Fibroblast of lung (primary cell): ENCODE measurements at regions not wholly inside any gene's neighbourhood (a gene's known extent, or its start where the extent isn't known, plus 50 kb on each side); places are given as distances from the start of the nearest gene placed in this dataset.

Experiments
- DNase-seq, 2 donors: peaks; one replicate each; pipeline versions ENCODE4 v3.0.0 to v3.0.0-alpha.2; 2010; ENCODE audit warnings: low read depth in 2 of 2
- H2AFZ ChIP-seq: 2 replicates; pipeline ENCODE4 v1.5.1; 2012; ENCODE audit warnings: low read length, control low read depth, inconsistent platforms
- H3K27ac ChIP-seq: 2 replicates; pipeline ENCODE4 v1.5.1; 2011; ENCODE audit warnings: low read length, control low read depth; ENCODE audit not compliant: insufficient read depth
- H3K27me3 ChIP-seq: 2 replicates; pipeline ENCODE4 v1.5.1; 2011; ENCODE audit warnings: mild to moderate bottlenecking, low read length; ENCODE audit not compliant: control insufficient read depth, insufficient read depth
- H3K36me3 ChIP-seq: 2 replicates; pipeline ENCODE4 v1.5.1; 2011; ENCODE audit warnings: low read length; ENCODE audit not compliant: control insufficient read depth, insufficient read depth
- H3K4me1 ChIP-seq: 2 replicates; pipeline ENCODE4 v1.5.1; 2011; ENCODE audit warnings: low read length; ENCODE audit not compliant: control insufficient read depth, insufficient read depth; ENCODE audit errors: extremely low read depth
- H3K4me2 ChIP-seq: 2 replicates; pipeline ENCODE4 v1.5.1; 2011; ENCODE audit warnings: low read length, control low read depth; ENCODE audit not compliant: insufficient read depth; ENCODE audit errors: extremely low read depth
- H3K4me3 ChIP-seq, 4 experiments: fragments of 200-600 bp in 1 of 4; sonication (generic) in 1 of 4; replicated peaks in 1 of 4; 2 replicates each; pipeline ENCODE4 v1.5.1; 2011 to 2016; ENCODE audit warnings: low read length in 4 of 4, low read depth in 3 of 4, mild to moderate bottlenecking in 3 of 4, control low read depth in 2 of 4, inconsistent platforms in 1 of 4, mixed read lengths in 1 of 4; ENCODE audit not compliant: insufficient read depth in 1 of 4; ENCODE audit errors: control extremely low read depth in 1 of 4
- H3K79me2 ChIP-seq: 2 replicates; pipeline ENCODE4 v1.5.1; 2012; ENCODE audit warnings: mild to moderate bottlenecking, low read length, inconsistent platforms; ENCODE audit not compliant: control insufficient read depth, insufficient read depth
- H3K9ac ChIP-seq: 2 replicates; pipeline ENCODE4 v1.5.1; 2011; ENCODE audit warnings: mild to moderate bottlenecking, low read length, control low read depth; ENCODE audit not compliant: insufficient read depth
- H3K9me3 ChIP-seq: 2 replicates; pipeline ENCODE4 v1.5.1; 2012; ENCODE audit warnings: low read depth, low read length; ENCODE audit not compliant: control insufficient read depth, insufficient read depth
- H4K20me1 ChIP-seq: 2 replicates; pipeline ENCODE4 v1.5.1; 2011; ENCODE audit warnings: low read length; ENCODE audit not compliant: control insufficient read depth, insufficient read depth; ENCODE audit errors: extremely low read depth
- CTCF ChIP-seq, 2 donors: IDR thresholded peaks in 1 of 2; conservative IDR thresholded peaks in 1 of 2; 1 replicate in 1 of 2; 2 replicates in 1 of 2; pipeline ENCODE4 v1.5.1; 2011 to 2012; ENCODE audit warnings: low read length in 2 of 2, control low read depth in 1 of 2, inconsistent platforms in 1 of 2, low read depth in 1 of 2, mild to moderate bottlenecking in 1 of 2
- EZH2 ChIP-seq: IDR thresholded peaks from 2 replicates; pipeline ENCODE4 v1.5.1; 2012; ENCODE audit warnings: low read length, control low read depth, mild to moderate bottlenecking; ENCODE audit errors: missing control alignments

GRCh38 chr1:104624538-104624937 is 874.8 kb downstream of the AMY1C start:
- no peak overlapping the region for H3K27ac ChIP-seq
- no peaks in the 10 kb centered on the region for H4K20me1 ChIP-seq
- H3K36me3 ChIP-seq: no peaks in the 10 kb centered on the region
- no peaks in the 10 kb centered on the region for H3K27me3 ChIP-seq
- DNase-seq: no peak
- H3K9me3 ChIP-seq: no peaks in the 10 kb centered on the region
- no peak overlapping the region for H2AFZ ChIP-seq
- no peaks in the 10 kb centered on the region for H3K4me1 ChIP-seq
- TF ChIP-seq CTCF (conservative IDR thresholded peaks at IDR 0.05 in 1 of 2, IDR thresholded peaks at IDR 0.05 in 1 of 2; ENCODE audit: low read depth in 1 of 2, low read length in 2 of 2) (no peak), EZH2 (no peak)
- H3K9ac ChIP-seq: no peak overlapping the region
- H3K4me3 ChIP-seq: no peak overlapping the region
- H3K79me2 ChIP-seq: no peaks in the 10 kb centered on the region
- H3K4me2 ChIP-seq: no peak overlapping the region

- Histone ChIP-seq H4K20me1 (no peaks in the 10 kb centered on the region), H3K36me3 (no peaks in the 10 kb centered on the region), H3K27ac (no peak overlapping the region), H3K4me3 (no peak overlapping the region), H3K79me2 (no peaks in the 10 kb centered on the region), H3K4me2 (no peak overlapping the region), H3K9ac (no peak overlapping the region), H3K4me1 (no peaks in the 10 kb centered on the region), H2AFZ (no peak overlapping the region), H3K27me3 (no peaks in the 10 kb centered on the region), H3K9me3 (no peaks in the 10 kb centered on the region)
- TF ChIP-seq CTCF (conservative IDR thresholded peaks at IDR 0.05 in 1 of 2, IDR thresholded peaks at IDR 0.05 in 1 of 2; ENCODE audit: low read depth in 1 of 2, low read length in 2 of 2): no peak
- no peak for TF ChIP-seq EZH2
- no peak for DNase-seq
Measured at GRCh38 chr1:104629589-104629988, 879.9 kb downstream of the AMY1C start.

GRCh38 chr1:104630567-104631149 is 881.0 kb downstream of the AMY1C start:
- H3K4me1 ChIP-seq: no peaks in the 10 kb centered on the region
- no peaks in the 10 kb centered on the region for H3K27me3 ChIP-seq
- H3K79me2 ChIP-seq: no peaks in the 10 kb centered on the region
- no peaks in the 10 kb centered on the region for H3K9me3 ChIP-seq
- H3K27ac ChIP-seq: no peak overlapping the region
- H3K4me3 ChIP-seq: no peak overlapping the region
- H3K9ac ChIP-seq: no peak overlapping the region
- H2AFZ ChIP-seq: no peak overlapping the region
- no peaks in the 10 kb centered on the region for H4K20me1 ChIP-seq
- H3K4me2 ChIP-seq: no peak overlapping the region
- no peak for DNase-seq
- TF ChIP-seq CTCF (conservative IDR thresholded peaks at IDR 0.05 in 1 of 2, IDR thresholded peaks at IDR 0.05 in 1 of 2; ENCODE audit: low read depth in 1 of 2, low read length in 2 of 2) (no peak), EZH2 (no peak)
- H3K36me3 ChIP-seq: no peaks in the 10 kb centered on the region
